ENCODE measurements at regions not wholly inside any gene's neighbourhood (a gene's known extent, or its start where the extent isn't known, plus 50 kb on each side); places are given as distances from the start of the nearest gene placed in this dataset.

GRCh38 chr20:20915844-20916243 lies 190.3 kb downstream of the LINC00237 start:
- TF ChIP-seq CTCF (IDR thresholded peaks at IDR 0.05), result no peak
- TF ChIP-seq ZFX (IDR thresholded peaks at IDR 0.05; ENCODE audit: borderline replicate concordance), result no peak

All from 22Rv1 (cell line).